Testis (tissue), 2 donors: ENCODE measurements at regions not wholly inside any gene's neighbourhood (a gene's known extent, or its start where the extent isn't known, plus 50 kb on each side); places are given as distances from the start of the nearest gene placed in this dataset.

Experiments
- DNase-seq: peaks from one replicate; pipeline ENCODE4 v3.0.0-alpha.2; 2019
- H3K27ac ChIP-seq, 2 donors: fragments of 200-600 bp; sonication (generic); one replicate each; pipeline ENCODE4 v1.5.1; 2019
- H3K27me3 ChIP-seq: fragments of 200-600 bp; sonication (generic); one replicate; pipeline ENCODE4 v1.5.1; 2019
- H3K36me3 ChIP-seq: fragments of 200-600 bp; sonication (generic); one replicate; pipeline ENCODE4 v1.5.1; 2017; ENCODE audit warnings: low read depth; ENCODE audit errors: missing control alignments
- H3K4me1 ChIP-seq: fragments of 200-600 bp; sonication (generic); one replicate; pipeline ENCODE4 v1.5.1; 2019
- H3K4me3 ChIP-seq, 2 donors: fragments of 200-600 bp; sonication (generic); one replicate each; pipeline ENCODE4 v1.5.1; 2017 to 2019
- H3K9me3 ChIP-seq: fragments of 200-600 bp; sonication (generic); one replicate; pipeline ENCODE4 v1.5.1; 2017
- CTCF ChIP-seq, 3 experiments: fragments of 450-650 bp in 2 of 3; fragments of 200-600 bp in 1 of 3; sonication (generic) in 1 of 3; IDR thresholded peaks; one replicate each; pipeline ENCODE4 v1.5.1; 2016 to 2019; ENCODE audit warnings: antibody characterized with exemption in 3 of 3, mild to moderate bottlenecking in 2 of 3, moderate library complexity in 1 of 3
- POLR2A ChIP-seq: fragments of 450-650 bp; IDR thresholded peaks from one replicate; pipeline ENCODE4 v1.6.1; 2017; ENCODE audit warnings: antibody characterized with exemption, mild to moderate bottlenecking, moderate library complexity
- WGBS, 2 donors: methylation state at CpG; one replicate each; pipeline ENCODE4 v1.1.5; 2018; 5-methylcytosine and 5-hydroxymethylcytosine counted together
- intact Hi-C: fragments of 100-400 bp; cut with DNase I; formaldehyde crosslinking; loops from one replicate; pipeline ENCODE4 v1.15.1; 2023; ENCODE audit warnings: low total_unique reads

DNA sequence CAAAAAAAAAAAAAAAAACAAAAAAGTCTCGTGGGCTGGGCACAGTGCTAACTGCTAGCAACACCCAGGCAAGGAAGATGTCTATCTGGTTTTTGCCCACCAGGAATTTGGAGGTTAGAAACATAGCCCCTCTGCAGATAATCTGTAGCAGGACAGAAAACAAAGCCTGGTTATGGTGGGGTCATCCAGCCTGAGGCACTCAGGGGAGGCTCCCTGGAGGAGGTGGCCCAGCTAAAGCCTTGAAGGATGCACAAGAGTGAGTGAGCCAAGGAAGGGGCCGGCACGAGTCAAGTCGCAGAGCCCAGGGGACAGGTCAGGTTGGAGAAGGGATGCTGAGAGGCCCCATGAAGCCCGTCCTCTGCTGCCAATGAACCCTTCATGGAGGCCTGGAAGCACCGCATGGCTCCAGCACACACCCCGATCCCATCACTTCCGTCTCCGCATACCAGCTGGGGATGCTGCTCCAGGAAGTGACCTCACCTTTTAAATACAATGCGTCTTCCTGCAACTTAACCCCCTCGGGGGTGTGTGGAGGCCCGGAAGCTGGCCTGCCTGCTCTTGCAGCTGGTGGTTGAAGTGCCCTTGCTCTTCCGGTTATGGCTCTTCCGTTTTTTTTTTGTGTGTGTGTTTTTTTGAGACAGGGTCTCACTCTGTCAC, 86.5 kb downstream of the ENGASE start:
- Histone ChIP-seq H3K27ac (no peak overlapping the region), H3K4me3 (no peak overlapping the region), H3K27me3 (no peaks in the 10 kb centered on the region), H3K4me1 (no peaks in the 10 kb centered on the region), H3K36me3 (no peaks in the 10 kb centered on the region), H3K9me3 (no peaks in the 10 kb centered on the region)
- no peak for DNase-seq
- intact Hi-C loops, result no loop called here
- TF ChIP-seq CTCF (IDR thresholded peaks at IDR 0.05), result no peak
- TF ChIP-seq POLR2A, result no peak
- WGBS, 2 donors, result 75 to 77% methylated on average over 13 to 14 of the region's 14 CpGs

- H3K27me3 ChIP-seq, result no peaks in the 10 kb centered on the region
- no peak overlapping the region for H3K27ac ChIP-seq
- intact Hi-C loops, result no loop called here
- H3K4me1 ChIP-seq, result no peaks in the 10 kb centered on the region
- H3K4me3 ChIP-seq, result no peak overlapping the region
- H3K36me3 ChIP-seq, result no peaks in the 10 kb centered on the region
- H3K9me3 ChIP-seq, result no peaks in the 10 kb centered on the region
- 65 to 72% methylated on average over 8 to 13 of the region's 13 CpGs for WGBS, 2 donors
- no peak for TF ChIP-seq POLR2A
- no peak for TF ChIP-seq CTCF (IDR thresholded peaks at IDR 0.05)
- DNase-seq, result no peak
These were observed 85.3 kb downstream of the ENGASE start for GRCh38 chr17:79159926-79160325.

- 88 to 94% methylated on average over 6 of the region's 6 CpGs for WGBS, 2 donors
- no peak overlapping the region for H3K4me3 ChIP-seq
- H3K27ac ChIP-seq, result no peak overlapping the region
- H3K9me3 ChIP-seq, result no peaks in the 10 kb centered on the region
- intact Hi-C loops, result no loop called here
- no peaks in the 10 kb centered on the region for H3K27me3 ChIP-seq
- DNase-seq, result no peak
- no peak for TF ChIP-seq POLR2A
- TF ChIP-seq CTCF (IDR thresholded peaks at IDR 0.05), result no peak
- H3K4me1 ChIP-seq, result no peaks in the 10 kb centered on the region
- no peaks in the 10 kb centered on the region for H3K36me3 ChIP-seq
These were observed 84.8 kb downstream of the ENGASE start for GRCh38 chr17:79159471-79159870.

DNA sequence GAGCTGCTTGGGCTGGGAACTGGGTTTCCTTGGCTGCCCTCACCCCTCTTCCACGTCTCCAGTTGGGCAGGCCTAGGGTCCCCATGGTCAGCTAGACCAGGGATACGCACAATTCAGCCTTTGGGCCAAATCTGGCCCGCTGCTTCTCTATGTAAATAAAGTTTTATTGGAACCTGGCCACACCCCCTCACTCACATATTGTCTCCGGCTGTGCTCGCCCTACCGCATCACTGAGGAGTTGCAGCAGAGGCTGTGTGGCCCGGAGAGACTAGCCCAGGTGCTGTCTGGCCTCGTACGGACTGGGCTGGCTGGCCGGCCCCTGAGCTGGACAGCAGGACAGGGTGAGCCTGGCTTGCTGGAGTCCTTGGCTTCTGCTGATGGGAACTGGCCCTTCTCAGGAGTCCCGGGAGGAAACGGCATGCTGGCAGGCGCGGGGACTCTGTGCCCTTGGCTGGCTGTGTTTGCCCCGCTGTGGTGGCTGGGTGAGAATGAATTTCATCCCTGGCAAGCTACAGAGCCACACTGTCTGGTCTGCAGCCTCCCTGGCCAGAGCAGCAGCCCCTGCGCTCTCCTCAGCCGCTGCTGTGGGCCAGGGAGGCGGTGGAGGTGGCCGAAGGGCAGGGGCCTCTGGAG, 82.0 kb downstream of the ENGASE start:
- Histone ChIP-seq H3K9me3 (no peaks in the 10 kb centered on the region), H3K27ac (no peak overlapping the region), H3K36me3 (no peaks in the 10 kb centered on the region), H3K27me3 (no peaks in the 10 kb centered on the region), H3K4me1 (no peaks in the 10 kb centered on the region), H3K4me3 (no peak overlapping the region)
- intact Hi-C loops, result no loop called here
- DNase-seq, result no peak
- WGBS, 2 donors, result 82 to 87% methylated on average over 6 to 19 of the region's 19 CpGs
- TF ChIP-seq POLR2A (no peak), CTCF (IDR thresholded peaks at IDR 0.05) (no peak)

- no peak for TF ChIP-seq CTCF (IDR thresholded peaks at IDR 0.05)
- no peak for TF ChIP-seq POLR2A
- no peak for DNase-seq
- Histone ChIP-seq H3K36me3 (no peaks in the 10 kb centered on the region), H3K4me1 (no peaks in the 10 kb centered on the region), H3K27ac (no peak overlapping the region), H3K9me3 (no peaks in the 10 kb centered on the region), H3K4me3 (no peak overlapping the region), H3K27me3 (no peaks in the 10 kb centered on the region)
- WGBS, 2 donors, result 84 to 92% methylated on average over 3 to 12 of the region's 12 CpGs
- intact Hi-C loops, result no loop called here
These were observed 81.1 kb downstream of the ENGASE start for GRCh38 chr17:79155701-79156100.
